ELR (cell line): ENCODE measurements at regions not wholly inside any gene's neighbourhood (a gene's known extent, or its start where the extent isn't known, plus 50 kb on each side); places are given as distances from the start of the nearest gene placed in this dataset.

Source experiments
- DNase-seq: peaks from one replicate; pipeline ENCODE4 v3.0.0-alpha.2; 2015; ENCODE audit warnings: low read depth

DNA sequence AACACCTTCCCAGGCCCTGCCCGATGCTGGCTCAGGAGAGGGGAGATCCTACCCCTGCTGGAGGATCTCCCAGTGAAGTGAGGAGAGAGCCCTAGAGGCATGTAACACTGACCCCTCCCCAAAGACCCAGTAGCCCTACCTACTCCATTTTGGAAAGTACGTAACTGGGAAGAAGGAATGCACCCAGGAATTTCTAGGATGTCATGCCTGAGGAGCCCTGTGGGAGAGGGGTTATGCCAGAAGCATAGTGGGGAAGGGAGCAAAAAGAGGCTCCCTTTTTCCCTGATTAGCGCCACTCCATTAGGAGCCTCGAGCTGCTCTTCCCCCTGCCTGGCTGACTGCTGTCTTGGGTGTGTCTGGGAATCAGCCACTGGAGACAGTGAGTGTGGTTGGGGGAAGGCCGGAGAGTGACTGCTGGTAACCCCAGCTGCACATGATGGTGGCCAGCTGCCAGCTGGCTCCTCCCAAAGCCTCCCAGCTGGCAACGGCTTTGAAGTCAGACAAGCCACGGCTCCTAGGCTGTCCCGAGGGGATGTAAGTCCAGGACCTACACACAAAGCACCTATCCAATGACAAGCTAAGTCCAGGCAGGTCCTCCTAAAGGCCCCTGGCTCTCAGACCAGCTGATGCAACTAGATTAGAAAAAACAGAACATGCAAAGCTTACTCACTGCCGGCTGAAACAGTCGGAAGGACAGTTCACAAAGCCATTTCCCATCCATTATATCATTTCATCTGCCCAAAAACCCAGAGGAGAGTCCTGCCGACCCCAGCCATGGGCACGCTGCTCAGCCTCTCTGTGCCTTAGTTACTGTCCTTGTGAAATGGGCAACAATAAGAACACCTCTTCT lies 136.5 kb upstream of the ABCA1 start:
- DNase-seq: peak; percentile 93

DNA sequence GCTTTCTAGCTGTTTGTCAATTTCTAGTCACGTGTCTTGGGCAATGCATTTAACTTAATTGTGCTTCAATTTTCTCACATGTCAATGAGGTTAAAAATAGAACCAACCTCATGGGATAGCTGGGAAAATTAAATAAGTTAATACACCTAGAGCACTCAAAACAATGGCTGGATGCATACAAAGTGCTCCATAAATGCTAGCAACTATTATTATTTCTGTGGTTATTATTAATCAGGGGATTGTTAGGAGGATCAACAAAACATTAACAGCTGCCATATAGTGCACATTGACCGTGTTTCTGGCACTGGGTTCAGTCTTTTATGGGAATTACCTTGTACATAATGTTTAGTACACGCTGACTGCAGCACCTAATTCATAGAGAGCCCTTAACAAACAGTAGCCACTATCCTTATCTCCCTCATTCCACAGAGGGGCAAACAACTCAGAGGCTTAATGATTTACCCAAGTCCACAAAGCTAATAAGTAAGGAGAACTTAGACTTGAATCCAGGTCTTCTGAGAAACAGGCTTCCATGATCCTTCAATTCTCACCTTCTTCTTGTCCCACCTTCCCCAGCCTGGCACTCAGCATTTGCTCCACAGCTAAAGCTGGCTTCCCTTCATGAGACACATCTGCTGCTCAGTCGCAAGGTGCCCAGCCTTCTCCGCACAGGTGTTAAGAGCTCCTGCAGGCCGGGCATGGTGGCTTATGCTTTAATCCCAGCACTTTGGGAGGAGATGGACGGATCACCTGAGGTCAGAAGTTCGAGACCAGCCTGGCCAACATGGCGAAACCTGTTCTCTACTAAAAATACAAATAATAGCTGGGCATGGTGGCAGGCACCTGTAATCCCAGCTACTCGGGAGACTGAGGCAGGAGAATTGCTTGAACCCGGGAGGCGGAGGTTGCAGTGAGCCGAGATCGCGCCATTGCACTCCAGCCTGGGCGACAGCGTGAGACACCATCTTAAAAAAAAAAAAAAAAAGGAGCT lies 137.4 kb upstream of the ABCA1 start:
- no peak for DNase-seq

DNA sequence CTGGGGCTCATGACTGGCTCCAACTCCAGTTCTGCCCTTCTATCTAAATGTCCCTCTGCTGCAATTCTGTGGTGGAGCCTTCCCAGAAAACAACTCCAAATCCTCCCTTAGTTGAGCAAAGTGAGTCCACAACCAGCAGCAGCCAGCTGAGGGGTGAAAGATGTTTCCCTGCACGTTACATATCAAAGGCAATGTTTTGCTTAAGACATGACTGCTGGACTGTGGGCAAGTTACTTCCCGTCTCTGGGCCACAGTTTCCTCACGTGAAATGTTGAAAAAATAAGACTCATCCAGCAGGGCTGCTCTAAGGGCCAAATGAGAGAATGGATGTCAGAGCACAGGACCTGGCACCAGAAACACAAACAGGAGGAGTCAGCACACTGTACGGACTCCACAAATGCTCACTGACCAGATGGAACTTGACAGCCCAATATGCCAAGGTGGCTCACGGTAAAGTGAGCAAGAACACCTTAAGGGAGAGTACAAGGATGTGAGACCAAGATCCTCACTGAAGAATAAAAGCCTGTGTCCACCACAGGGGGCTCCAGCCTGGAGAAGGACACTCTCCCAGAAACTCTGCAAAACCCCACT lies 138.4 kb upstream of the ABCA1 start:
- DNase-seq: no peak

DNA sequence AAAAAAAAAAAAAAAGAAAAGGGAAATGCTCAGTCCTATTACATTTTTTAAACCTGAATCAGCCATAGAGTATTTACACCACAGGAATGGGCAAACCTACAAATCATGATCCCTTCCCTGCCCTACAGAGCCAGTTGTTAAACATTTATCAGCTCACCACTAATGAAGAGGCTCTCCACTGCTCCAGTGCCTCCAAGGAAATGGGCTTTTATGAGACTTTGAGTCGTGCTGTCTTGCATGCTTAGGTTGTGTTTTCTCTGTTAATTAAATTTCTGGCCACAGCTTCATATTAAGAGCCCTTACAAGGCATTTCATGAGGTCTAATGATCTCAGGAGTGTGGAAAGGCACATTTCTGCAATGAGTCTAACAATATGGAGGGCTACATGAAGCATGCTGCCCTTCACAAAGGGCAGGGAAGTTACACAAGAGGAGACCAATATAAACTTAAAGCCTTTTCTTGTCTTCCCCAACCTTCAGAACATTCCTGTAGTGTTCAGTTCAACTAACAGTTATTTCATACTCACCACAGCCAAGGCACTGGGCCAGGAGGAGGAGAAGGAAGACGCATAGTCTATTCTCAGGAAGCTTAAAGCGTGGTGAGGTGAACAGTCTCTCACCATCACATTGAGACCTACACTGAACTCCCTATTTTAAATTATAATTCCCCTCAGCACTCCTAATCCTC lies 140.1 kb upstream of the ABCA1 start:
- DNase-seq: peak; percentile 83

DNA sequence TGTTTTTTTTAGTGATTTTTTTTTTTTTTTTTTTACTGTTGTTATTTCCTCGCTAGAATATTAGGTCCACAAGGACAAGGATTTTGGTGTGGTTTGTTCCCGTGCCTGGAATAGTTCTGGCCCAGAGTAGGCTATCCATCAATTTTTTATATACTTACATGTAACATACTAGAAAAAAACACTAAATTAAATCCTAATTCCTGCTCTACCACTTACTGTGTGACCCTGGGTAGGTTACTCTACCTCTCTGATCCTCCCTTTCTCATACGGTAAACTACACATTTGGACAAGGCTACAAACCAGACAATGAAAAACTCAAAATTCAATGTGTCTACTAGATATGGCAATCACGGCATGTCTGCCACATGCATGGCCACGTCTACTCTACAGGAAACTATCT lies 141.3 kb upstream of the ABCA1 start:
- DNase-seq: no peak

DNA sequence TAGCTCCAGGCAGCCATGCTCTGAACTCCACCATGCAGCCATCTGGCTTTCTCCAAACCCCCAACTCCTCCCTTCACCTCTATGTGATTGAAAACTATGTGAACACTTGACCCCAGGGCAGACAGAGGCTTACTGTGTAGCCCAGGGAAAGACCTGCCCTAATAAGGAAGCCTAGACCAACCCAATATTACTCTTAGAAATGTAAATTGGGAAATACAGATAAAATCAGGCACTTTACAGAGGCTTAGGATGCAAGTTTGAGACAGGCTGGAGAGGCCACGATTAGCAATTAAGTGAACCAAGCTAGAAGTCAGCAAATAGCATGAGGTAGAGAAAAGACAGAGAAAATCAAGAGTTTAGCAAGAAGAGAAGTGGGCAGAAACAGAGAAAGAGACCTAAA lies 141.7 kb upstream of the ABCA1 start:
- DNase-seq: no peak

DNA sequence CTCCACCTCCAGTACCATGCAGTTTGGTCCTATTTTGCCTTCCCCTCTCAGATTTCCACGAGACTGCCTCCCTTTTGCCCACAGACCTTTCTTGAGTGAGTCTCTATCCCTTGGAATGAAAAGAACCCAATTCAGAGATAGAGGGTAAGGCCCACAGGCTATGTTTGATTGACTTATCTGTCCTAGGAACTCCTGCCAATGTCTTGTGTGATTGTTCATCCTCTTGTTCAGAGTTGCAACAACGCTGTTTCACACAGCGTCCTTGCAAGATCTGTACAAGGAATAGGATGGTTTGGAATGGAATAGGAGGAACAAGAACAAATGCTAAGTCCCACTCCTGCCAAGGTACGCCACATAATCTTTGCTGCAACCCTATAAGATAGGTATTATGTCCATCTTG lies 142.2 kb upstream of the ABCA1 start:
- no peak for DNase-seq

DNA sequence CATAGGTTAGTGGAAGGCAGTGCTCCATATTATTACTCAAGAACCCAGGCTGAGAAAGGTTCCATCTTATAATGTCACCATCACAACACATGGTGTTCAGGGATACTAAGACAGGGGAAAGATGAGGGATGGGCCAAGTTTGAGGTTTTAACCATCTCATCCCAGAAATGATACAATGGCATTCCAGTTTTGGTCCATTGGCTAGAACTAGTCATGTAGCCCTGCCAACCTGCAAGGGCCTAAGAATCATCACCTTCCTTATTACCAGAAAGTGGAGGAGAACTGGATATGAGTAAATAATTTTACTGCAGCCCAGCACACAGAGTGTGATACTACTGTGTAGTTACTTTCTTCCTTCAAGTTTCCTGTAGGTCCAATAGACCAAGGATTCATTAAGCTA lies 144.5 kb upstream of the ABCA1 start:
- no peak for DNase-seq

DNA sequence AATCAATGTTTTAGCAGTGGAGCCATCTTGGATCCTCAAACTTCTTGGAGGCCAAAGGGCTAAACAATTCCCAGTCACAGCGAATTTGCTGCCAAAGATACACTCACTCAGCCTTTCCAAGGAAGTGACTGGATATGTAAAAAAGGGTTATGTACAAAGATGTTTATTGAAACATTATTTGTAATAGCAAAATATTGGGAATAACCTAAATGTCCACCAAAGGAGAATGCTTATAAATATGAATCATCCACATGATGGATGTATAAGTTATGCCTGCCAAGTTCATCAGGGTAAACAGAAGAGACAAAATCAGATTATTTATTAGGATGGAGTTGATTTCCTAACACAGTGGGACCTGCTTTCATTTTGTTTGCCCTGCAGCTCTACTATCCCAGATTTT lies 145.2 kb upstream of the ABCA1 start:
- peak; percentile 71 for DNase-seq

DNA sequence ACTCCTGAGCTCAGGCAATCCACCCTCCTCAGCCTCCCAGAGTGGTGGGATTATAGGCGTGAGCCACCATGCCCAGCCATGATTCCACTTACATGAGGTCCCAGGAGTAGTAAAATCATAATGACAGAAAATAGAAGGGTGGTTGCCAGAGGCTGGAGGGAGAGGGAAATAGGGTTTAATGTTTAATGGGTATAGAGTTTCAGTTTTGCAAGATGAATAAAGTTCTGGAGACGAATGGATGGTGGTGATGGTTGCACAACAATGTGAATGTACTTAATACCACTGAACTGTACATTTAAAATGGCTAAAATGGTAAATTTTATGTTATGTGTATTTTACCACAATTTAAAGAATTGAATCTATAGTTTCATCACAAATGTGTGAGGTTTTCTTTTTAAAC lies 146.5 kb upstream of the ABCA1 start:
- DNase-seq: no peak

DNA sequence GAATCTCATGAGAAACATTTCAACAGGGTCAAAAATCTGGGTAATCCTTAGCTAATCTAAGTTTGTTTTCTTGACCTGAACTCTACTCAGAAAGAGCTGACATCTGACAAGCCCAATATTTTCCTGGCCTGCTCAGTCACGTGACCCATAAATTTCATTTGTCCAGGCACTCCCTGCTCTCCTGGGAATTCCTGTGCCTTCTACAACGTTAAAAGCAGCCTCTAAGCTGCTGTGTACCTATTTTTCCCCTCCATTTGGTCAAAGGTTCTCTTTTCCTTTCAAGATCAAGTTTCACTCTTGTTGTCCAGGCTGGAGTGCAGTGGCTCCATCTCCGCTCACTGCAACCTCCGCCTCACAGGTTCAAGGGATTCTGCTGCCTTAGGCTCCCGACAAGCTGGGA lies 148.8 kb upstream of the ABCA1 start:
- no peak for DNase-seq

DNA sequence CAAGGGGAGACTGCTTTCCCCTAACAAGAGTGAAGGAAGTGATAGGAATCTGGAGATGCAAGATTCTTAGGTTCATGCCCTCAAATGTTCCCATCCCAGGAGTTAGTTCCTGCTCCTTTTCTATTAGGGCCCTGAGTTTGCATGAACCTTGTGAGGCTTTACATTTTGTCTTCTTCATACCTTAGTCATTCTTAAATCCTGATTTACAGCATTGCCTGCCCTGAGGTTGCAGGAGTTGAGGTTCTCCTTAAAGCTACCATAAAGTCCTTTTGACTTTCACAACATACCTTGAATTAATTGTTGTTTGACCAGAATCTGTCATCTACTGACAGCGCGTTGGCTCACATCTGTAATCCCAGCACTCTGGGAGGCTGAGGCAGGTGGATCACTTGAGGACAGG lies 151.5 kb upstream of the ABCA1 start:
- DNase-seq: no peak

DNA sequence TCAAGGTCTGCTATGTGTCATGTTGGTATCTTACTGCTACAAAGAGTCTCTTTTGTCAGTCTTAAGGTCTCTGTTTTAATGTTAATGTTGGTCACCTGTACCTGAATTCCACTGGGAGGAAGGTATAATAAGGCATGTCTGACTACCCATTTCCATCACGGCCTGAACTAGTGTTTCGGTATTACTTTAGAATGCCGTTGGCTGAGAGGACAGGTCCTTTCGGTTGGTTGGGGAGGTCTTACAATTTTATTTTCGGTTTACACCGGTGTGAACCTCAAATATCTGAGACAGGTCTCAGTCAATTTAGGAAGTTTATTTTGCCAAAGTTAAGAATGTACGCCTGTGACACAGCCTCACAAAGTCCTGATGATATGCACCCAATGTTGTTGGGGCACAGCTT lies 154.9 kb upstream of the ABCA1 start:
- no peak for DNase-seq

DNA sequence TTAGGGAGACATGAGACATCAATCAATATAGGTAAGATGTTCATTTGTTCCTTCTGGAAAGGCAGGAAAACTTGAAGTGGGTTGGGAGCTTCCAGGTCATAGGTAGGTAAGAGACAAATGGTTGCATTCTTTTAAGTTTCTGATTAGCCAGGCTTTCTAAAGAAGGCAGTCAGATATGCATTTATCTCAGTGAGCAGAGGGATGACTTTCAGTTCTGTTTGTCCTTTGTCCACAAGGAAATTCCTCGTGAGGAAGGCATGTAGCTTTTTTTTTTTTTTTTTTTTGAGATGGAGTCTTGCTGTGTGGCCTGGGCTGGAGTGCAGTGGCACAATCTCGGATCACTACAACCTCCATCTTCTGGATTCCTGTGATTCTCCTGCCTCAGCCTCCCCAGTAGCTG lies 155.3 kb upstream of the ABCA1 start:
- no peak for DNase-seq

DNA sequence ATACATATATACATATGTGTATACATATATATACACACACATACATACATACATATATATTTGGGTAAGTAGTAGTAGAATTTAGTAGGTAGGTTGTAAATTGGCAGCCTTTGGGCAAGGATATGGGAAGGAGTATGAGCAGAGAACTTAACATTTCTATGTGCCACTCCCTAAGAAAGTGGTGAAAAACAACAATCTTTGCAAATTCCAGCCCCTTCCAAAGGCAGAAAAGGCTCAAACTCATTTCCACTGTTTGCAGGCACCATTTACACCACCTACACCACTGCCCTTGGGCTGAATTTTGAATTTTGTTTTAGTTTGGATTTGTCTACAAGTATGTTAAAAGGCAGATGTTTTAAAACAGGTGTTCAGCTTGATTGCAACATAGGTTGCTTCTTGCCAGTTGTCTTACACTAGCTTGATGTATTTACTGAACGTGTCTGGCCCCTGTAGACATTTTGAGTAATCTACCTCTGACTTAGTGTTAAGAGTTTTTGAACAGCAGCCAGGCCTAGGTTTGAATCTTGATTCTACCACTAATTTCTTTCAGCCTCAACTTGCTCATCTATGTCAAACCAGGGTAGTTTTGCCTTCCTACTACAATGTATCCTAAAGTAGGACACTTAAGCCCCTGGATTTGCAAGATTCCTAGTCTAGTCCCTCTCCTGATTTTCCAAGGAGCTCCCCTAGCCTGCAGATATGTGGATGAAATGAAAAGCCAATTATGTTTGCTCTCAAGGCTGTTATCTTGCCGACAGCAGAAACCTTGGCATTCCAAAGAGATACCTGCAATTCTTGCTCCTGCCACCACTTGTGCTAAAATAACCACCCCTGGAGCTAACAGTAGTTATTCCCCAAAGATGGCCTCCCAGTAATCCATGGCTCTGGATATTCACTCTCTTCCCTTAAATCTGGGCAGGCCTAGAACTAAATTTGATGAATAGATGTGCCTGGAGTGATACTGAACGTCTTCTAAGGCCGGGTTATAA lies 156.2 kb upstream of the SLC44A1 start:
- no peak for DNase-seq

DNA sequence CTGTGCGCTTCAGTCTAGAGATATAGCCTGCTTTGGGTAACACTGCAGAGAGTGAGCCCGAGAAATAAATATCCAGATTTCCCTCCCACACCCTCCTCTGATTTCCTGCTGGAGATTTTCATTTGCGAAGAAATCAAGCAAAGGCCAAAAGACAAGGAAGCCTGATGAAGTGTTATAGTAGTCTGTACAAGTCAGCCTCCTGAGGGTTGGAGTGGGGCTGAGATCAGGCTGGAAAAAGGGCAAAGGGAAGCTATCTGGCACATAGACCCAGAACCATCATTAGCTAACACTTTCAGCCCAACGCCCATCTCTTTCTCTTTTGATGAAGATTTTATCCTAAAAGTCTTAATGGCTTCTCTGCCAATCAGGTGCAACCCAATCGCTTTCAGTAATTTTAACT lies 154.6 kb upstream of the SLC44A1 start:
- DNase-seq: no peak

DNA sequence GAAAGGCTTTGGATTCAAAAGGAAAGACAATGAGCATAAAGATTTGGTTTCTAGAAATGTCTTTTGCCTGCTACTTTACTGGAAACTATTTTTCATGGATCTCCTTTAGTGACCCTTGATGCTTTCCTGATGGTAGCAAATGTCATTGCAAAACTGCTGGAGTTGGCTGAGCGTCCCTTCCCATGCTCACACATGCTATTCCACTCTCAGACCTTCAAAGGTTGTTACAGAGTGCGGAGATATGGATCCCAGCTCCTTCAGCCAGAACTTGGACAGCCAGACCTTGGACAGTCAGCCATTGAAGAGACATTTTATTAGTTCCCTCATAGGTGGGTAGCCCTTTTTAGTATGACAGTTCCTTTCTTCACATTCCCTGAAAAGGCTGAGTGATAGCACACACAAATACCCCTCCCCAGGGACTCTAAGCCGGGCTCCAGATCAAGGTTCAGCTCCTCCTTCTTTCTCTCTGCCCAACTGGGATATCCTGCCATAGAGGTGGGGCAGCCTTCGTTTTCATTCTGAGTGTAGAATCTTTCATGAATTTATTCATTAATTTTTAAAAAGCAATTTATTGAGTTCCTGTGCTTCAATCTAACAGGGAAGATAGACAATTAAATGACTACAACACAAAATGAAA lies 153.3 kb upstream of the SLC44A1 start:
- no peak for DNase-seq

DNA sequence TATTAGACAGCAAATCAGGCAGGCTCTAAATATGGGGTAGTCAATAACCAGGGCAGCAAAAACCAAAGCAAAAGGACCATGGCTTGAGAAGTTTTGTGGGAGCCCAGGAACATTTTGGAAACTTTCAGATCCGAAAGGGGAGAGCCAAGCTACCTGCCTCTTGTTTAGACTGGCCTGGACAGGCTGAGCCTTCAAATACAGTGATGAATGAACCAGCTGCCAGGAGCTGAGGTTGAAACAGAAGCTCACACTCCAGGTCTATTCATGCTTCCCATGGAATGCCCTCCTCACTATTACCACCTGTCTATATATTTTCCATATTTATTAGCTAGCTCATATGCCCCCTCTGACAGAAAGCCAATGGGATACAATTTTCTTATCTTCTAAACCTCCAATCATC lies 150.8 kb upstream of the SLC44A1 start:
- no peak for DNase-seq

DNA sequence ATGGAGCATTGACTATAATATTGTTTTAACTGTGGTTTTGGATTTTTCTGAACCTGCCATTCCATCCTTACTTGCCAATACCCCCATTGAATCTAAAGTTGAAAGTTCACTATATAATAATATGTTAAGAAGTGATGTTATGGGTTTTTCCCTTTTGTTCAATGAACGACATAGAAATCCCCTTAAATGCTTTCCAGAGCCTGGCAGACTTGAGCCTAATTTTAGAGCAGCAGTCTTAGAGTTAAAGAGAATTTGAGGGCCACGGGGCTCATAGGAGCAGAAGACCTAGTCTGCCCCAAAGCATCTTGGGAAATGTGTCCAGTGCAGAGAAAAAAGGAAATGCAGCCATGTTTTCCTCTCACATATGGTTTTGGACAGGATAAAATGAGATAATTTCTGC lies 146.1 kb upstream of the SLC44A1 start:
- DNase-seq: no peak

DNA sequence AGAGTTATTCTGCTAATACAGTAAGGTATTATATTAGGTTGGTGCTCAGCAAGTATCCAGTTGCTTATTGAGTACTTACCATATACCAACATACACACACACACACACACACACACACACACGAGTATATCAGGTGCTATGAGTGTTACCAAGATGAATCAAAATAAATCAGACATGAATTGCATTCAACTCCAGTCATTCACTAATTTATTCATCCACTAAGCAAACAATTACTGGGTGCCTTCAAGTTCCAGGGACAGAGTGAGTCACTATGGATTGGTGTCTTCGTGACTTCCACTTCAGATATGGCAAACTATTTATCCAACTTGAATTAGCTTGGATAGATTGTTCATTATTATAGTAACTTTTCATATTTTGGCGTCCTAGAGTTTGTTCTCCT lies 140.7 kb upstream of the SLC44A1 start:
- peak; percentile 49 for DNase-seq
